ENCODE measurements at regions not wholly inside any gene's neighbourhood (a gene's known extent, or its start where the extent isn't known, plus 50 kb on each side); places are given as distances from the start of the nearest gene placed in this dataset.
"Not testable (repeated sequence)": the region's sequence is repeated elsewhere in the genome, so short reads cannot be mapped to it uniquely, and the experiment has no call there.

DNA sequence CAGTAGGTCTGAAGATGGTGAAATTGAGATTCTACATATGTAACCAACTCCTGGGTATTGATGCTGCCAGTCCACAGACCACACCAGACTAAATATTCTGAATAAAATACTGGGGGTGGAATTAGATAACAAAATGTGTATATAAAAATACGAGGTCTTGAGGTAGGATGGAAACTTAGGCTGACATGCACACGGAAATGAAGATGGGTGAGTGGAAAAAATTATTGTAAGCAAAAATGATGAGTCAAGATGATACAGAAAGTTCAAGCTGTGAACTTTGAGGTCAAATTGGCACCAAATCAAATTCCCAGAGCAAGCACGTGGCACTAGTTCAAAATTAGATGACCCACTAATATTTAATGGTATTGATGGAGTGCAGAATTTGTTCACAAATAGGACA is 713.4 kb upstream of the ACO1 start:
- FAIRE-seq = no peak

DNA sequence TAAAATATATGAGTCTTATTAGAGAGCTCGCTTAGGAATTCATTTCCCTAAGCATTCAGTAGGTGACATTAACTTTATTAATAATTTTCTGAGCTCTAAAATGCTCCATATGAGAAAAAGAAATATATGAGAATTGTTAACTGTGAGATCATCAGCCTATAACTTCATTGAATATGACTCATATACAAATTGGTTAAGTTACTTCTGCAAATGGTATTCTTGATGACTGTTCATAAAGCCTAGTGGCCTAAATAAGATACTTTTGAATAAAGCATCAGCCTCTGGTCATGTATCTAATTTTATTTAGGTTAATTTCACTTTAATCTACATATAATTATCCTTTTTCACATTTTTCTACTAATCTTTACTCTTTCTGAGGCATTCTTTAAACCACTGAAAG is 710.2 kb upstream of the ACO1 start:
- no peak for FAIRE-seq

DNA sequence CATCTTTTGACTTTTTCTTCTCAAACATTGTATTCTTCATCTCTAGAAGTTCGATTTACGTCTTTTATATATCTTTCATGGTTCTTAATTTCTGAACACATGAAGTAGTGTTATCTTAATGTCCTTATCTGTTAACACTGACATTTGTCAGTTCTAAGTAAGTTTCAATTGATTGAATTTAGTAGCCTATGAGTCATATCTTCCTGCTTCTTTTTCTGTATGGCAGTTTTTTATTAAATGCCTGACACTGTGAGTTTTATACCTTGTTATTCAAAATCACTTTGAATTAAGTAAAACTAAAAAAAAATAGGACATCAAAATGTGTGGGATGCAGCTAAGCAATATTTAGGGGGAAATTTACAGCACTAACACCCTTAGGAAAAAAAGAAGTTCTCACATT is 707.0 kb upstream of the ACO1 start:
- FAIRE-seq = no peak

DNA sequence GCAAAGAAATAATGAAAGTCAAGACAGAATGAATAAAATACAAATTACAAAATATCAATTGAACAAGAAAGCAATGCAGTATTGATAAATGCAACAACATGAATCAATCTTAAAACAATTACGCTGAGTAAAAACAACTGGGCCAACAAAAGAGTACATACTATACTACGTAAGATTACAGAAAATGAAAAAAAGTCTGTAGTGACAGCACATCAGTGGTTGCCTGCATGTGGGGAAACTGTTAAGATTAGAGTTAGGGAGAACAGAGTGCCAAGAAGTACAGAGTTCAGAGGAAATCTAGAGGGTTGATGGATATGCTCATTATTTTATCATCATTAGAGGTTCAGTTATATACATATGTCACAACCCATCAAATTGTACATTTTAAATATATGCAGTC is 706.6 kb upstream of the ACO1 start:
- FAIRE-seq = no peak

DNA sequence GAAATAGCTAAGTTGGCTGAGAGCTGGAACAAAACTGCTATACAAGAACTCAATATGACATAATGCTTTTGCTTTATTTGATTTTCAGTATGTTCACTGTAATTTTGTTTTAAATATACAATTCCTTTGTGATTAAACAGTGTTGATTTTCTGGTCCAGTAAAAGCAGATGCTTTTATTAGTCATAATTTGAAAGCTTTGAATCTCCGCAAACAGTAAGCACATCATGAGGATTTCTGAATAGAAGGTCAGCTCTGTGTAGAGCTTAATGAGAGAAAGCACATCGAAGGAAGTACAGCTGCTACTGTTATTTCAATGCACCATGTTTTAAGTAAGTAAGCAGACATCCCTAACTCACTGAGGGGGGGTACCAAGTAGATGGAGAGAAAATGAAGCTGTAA is 701.3 kb upstream of the ACO1 start:
- peak; percentile 26 for FAIRE-seq

DNA sequence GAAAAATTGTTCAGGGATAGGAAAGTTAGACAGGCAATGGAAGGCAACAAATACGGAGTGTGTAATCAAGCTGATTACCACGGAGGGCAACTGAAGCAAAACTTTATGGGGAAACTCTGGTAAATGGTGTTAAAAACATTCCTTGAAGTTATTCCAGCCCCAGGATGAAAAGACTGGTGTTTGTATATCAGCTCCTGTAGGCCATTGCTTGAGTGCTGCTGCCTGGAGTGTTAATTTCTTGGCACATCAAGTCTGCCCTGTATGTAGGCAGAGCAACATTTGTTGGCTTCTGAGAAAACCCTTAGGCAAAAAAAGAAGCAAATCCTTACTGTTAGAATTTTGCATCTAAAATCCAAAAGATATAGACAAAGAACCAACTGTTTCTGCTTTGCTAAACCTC is 686.5 kb upstream of the ACO1 start:
- FAIRE-seq = no peak

DNA sequence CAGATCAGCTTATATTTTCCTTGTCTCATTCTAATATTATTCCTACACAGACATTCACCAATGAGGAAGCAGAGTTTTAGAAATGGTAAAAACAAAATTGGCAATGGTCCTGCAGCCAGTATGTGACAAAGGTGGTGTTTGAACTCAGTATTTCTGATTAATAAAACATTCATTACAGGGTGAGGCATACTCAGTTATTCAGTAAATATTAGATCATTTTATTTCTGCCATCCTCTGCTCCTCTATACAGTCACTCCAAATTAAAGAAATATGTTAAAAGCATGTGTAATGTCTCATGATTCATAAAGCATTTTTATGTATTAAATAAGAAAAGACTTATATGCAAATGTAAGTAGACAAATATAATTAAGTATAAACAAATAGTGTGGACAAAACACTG is 684.6 kb upstream of the ACO1 start:
- no peak for FAIRE-seq

DNA sequence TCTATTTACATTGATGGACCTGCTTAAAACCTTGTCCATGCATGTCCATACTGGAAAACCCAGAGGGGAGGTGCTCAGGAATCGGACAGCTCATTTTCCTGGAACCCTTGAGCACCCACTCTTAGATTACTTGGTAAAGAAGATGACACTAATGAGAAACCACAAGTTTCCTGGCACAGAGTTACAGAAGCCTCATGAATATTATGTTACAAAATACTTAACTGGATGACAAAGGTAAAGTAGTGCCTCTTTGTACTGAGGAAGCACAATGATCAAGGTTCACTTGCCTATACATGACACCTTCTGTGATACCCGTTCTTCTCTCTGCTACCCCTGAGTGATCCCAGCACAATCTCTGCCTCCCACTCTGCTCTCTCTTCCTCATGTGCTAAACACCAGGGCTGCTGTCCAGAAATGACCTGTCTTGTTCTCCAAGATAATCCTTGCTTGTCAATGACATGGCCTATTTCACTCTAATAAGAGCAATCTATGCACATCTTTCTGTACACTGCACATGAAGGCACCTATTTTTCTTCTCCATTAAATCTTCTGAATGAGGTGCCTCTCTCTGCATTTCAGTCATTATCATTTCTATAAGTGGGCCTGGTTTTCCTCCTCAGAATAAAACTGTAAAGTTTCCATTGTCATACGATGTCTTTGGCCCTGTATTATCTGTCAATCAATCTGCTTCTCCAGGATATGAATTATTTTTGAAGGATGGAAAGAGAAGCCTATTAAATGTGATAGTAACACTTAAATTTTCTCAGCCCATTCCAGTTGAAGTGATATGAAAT is 684.0 kb upstream of the ACO1 start:
- no peak for FAIRE-seq

DNA sequence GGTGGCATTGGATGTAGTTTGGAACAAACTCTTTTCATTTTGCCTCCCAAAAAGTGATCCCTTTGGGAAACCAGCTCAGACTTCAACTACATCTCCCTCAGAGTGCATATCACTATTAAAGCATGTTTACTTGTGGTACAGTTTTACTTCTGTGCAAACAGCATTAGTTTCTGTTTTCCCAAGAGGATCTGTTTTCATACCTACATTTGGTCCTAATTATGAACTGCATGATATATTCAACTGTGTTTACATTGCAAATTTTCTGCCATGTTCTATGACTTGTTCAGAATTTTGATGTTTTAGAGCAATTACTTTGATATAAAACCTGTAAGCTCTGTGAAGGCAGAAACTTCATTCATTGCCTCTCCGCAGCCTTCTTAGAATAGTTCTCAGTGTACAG is 681.5 kb upstream of the ACO1 start:
- no peak for FAIRE-seq

DNA sequence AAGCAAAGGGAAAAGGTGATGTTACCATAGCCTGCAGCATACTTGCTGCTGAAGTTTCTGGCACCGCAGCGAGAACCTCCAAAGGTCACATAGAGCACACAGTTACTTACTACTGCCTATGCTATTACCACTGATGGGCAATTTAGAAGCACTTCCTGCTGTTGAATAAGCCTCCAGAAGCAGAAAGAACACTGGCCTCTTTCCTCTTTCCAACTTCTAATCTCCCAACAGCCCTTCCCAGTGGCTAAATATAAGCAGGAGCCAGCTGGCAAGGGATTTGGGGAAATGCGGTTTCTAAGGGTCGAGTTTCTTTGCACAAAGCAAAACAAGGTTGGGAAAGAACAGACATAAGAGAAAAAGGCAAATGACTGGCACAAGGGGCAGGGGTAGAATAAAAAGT is 669.2 kb upstream of the ACO1 start:
- FAIRE-seq = no peak

DNA sequence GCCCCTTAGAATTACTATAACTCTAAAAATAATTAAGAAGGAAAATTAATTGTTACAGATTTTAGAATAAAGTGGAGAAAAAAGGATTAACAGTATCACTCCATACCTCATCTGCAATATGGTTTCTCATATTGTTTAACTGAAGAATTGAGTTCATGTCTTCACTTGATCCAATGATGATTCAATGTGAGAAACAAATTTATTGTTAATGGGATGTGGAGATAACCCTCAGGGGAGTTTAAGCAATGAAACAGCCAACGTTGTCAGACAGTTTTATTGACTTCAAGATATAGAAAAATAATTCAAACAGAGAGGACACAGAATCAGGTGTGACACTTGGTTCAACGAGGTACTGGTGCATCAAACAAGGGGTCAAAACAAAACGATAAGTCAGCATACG is 665.2 kb upstream of the ACO1 start:
- no peak for FAIRE-seq

DNA sequence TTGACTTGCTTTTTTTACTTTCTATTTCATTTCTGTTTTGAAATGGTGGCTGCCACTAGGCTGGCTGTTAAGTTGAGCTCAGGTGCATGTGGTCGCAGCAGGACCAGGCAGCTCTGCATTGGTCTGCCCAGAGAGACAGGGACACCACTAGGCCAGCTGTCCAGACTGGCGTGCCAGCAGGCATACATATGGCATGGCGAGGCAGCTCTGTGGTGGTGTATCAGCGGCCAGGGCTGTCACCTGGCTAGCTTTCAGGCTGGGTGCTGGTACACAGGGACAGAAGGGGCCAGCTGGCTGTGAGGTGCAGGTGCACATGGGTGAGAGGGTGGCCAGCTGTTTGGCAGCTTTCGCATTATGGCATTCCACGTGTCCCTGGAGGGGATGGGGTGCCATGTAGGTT is 654.0 kb upstream of the ACO1 start:
- FAIRE-seq = no peak

DNA sequence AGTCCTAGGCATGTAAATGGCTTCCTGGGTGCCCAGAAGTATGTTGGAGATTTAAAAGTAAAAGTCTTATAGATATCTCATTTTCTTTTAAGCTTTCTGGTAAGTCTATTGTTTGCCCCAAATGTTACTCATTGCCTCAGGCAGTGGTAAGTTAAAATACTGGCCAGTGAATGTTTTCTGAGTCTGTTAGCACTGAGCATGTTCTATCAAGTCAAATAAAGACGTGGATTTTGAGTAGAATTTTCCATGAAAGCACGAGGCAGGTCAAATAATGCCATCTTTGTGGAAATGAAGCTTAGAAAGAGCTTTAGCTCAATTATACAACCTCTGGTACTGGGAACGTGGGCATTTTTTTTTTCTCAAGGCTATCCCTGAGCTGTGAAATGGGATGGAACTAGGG is 651.3 kb upstream of the ACO1 start:
- FAIRE-seq = no peak

DNA sequence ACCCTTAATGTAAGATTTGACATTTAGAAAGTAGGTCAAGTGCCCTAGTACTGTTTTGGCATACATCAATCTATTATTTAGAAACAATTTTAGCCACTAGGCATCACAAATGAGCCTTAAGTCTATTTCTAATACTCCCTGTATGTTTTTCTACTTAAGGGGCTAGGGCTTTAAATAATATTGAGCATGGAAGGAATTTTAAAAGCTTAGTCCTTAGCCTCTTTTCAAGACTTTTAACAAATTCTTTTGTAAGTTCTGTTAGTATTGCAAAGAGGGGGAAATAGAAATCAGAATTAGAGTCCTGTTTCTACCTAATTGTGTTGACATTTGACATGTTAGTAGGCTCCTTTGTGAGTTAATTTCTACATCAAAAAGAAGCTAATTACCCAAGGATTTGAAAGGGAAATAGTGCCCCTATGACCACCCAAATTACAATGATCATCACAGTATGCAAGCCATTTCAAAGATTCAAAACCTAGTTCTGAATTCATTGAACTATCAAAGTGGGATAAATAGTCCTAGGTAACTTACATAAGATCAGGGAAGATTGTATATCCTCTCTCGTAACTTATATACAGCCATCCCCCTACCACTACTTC is 647.8 kb upstream of the ACO1 start:
- no peak for FAIRE-seq

DNA sequence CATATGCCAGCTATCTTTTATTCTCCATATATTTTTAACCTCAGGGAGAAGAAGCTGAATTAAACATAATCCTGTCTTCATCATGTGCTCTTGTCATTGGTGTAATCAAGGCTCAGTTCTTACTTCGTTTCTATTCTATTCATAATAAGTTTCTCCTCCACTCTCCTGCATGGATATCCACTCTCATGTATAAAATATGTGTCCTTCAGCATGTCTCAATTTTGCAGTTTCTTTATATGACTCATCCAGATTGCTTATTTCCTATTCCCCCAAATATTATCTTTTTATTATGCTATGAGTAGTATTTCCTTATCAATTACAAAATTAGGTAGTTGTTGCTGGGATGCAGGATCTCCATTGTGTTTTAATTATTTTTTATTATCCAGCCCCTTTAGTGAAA is 643.7 kb upstream of the ACO1 start:
- FAIRE-seq = no peak

DNA sequence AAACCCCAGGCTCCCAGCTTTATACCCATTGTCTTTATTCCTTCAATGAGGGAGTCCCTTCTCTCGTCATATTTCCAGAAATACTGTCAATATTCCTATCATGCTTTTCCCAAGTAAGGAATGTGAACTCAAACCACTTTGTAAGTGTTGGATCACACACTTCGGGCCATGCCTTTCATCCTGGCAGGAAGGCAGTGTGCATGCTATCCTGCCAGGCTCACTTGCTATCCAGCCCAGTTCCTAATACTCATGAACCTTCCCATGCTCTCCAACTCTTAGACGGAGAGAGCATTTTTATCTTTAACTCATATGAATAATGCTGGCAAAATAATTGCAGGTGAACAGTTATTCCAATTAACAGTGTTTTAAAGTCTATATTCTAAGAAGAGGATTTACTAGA is 639.9 kb upstream of the ACO1 start:
- no peak for FAIRE-seq

DNA sequence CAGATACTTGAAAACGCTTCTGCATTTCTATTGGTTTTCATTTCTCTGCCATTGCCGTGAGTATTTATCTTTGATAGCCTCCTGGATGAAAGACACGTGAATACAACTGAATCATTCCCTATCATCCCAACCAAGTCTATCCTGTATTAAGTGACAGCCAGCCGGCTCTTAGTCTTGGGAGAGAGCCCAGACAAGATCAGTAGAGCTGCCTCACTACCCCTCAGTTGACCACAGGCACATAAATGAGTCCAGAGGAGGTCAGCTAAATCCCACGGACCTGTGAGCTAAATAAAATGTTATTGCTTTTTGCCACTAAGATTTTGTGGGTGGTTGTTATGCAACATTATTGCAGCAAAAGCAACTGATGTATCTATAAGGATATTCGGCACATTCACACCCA is 639.0 kb upstream of the ACO1 start:
- no peak for FAIRE-seq

DNA sequence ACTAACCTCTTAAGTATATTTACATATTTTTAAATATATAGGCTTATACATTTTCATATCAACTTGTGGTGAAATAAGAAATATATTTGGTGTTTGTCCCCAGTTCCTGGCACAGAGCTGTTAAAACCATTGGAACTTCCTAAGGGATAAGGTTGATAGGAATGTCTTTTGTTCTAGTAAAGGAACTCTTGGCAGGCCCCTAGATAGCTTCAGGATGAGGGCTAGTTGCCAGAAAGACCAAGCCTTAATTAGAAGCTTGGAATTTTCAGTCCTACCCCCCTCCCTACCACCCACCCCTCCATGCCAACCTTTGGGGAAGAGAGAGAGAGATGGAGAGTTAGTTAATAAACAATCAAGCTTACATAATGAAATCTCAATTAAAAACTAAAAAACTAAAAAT is 638.6 kb upstream of the ACO1 start:
- no peak for FAIRE-seq

DNA sequence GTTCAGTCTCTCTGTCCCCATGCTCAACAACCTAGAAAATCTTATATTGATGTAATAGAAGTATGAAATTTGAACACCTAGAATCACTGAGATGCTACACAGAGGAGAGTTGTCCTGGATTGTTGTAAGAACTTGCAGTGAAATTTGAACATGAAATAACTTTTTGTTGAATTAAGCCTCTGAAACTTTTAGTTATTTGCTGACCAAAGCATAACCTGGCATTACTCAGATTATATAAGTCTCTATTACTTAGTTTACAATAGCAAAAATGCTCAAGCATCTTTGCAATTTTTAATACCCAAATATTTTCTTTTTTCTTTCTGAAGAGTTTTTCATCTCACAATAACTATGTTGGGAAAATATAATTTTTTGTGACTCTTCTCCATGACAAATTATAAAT is 630.7 kb upstream of the ACO1 start:
- FAIRE-seq = no peak

DNA sequence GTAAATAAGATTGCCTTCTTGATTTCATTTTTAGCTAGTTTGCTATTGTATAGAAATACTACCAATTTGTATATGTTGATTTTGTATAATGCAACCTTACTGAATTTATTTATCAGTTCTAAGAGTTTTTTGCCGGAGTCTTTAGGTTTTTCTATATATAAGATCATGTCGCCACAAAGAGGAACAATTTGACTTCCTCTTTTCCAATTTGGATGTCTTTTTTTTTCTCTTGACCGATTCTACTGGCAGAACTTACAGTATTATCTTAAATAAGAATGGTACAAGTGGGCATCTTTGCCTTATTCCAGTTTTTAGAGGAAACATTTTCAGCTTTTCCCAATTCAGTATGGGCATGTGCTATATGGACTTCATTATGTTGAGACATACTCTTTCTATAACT is 624.7 kb upstream of the ACO1 start:
- no peak for FAIRE-seq

DNA sequence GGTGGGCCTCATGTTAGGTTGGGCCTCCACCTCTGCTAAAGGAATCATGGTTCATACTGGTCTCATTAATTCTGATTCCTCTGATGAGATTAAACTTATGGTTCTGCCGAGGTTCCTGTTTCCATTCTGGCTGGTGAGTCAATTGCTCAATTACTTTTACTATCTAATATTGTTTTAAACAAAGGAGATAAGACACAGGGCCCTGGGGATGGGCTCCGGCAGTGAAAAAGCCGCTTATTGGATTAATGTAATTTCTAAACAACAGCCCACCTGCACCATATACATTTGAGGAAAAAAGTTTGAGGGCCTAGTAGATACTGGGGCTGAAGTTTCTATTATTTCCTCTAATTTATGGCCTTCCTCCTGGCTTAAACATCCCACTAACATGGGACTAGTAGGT is 610.4 kb upstream of the ACO1 start:
- not testable (repeated sequence) for FAIRE-seq

DNA sequence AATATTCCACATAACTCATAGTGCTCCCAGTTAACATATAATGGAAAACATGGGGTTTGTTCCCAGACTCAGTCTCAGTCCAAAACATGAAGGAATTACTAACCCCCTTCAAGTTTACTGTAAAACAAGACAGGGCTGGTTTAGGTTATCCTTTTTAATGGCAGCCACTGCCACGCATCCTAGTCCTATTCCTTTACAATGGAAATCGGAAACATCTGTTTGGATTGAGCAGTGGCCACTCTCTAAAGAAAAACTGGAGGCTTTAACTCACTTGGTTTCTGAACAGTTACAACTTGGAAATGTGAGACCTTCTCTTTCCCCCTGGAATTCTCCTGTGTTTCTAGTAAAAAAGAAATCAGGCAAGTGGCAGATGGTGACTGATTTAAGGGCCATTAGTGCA is 609.9 kb upstream of the ACO1 start:
- no peak for FAIRE-seq

DNA sequence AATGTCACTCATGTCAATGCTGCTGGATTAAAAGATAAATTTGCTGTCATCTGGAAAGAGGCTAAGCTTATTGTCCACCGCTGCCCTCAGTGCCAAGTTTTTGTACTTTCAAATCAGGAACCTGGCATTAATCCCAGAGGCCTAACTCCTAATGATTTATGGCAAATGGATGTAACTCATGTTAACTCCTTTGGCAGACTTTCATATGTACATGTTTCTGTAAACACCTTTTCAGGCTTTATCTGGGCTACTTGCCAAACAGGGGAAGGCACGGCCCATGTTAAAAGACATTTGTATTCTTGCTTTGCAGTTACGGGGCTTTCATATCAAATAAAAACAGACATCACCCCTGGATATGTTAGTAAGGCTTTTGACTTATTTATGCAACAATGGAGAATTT is 608.0 kb upstream of the ACO1 start:
- FAIRE-seq = peak; percentile 29

DNA sequence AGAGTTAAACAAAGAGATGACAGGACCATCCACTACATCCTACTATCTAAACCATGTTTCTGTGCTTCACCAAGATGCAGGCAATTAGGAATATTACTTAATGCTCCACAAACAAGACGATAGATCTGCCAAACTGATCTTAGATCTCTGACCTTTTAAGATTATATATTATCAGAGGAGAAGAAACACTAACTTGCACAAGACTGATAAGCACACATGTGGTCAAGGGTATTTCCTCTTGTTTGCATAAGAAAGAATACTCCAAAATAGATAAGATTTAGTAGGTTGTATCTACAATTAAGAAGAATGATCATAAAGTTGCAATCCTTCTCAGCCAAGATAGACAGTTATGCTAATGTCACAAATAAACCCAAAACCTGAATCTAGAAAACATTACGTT is 601.0 kb upstream of the ACO1 start:
- no peak for FAIRE-seq

DNA sequence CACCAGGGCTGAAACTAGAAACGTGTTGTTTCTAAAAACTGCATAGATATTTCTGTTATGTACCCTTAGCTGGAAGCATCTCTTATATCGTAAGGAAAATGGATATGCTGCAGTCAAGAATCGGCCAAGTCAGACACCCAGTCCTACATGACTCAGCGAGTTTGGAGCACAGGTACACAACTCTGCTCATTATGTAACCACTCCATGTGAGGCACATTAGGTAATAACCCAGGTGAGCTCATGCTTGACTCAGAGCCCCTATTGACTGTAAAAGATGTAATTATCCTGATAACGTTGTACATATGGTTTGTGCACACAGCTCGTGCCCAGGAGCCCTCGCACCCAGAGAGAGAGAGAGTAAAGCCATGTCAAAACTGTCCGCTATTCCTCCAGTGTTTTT is 593.7 kb upstream of the ACO1 start:
- FAIRE-seq = no peak
